Mucosa of rectum (tissue), 2 donors: ENCODE measurements at regions not wholly inside any gene's neighbourhood (a gene's known extent, or its start where the extent isn't known, plus 50 kb on each side); places are given as distances from the start of the nearest gene placed in this dataset.

Experiments
- H3K27ac ChIP-seq, 2 donors: one replicate each; pipeline ENCODE4 v1.7.0; 2013; ENCODE audit warnings: inconsistent platforms in 2 of 2, low read depth in 2 of 2, low read length in 2 of 2
- H3K27me3 ChIP-seq, 2 donors: one replicate each; pipeline ENCODE4 v1.7.0; 2013; ENCODE audit warnings: low read length in 2 of 2; ENCODE audit not compliant: control insufficient read depth in 2 of 2, insufficient read depth in 2 of 2
- H3K36me3 ChIP-seq, 2 donors: one replicate each; pipeline ENCODE4 v1.7.0; 2013; ENCODE audit warnings: low read length in 2 of 2; ENCODE audit not compliant: control insufficient read depth in 2 of 2, insufficient read depth in 2 of 2
- H3K4me1 ChIP-seq, 2 donors: one replicate each; pipeline ENCODE4 v1.7.0; 2013; ENCODE audit warnings: low read length in 2 of 2, mild to moderate bottlenecking in 1 of 2; ENCODE audit not compliant: control insufficient read depth in 2 of 2, insufficient read depth in 2 of 2
- H3K4me3 ChIP-seq, 2 donors: one replicate each; pipeline ENCODE4 v1.7.0; 2013; ENCODE audit warnings: low read length in 2 of 2
- H3K9ac ChIP-seq, 2 donors: one replicate each; pipeline ENCODE4 v1.7.0; 2013; ENCODE audit warnings: low read length in 2 of 2, low read depth in 1 of 2, mild to moderate bottlenecking in 1 of 2
- H3K9me3 ChIP-seq, 2 donors: one replicate each; pipeline ENCODE4 v1.7.0; 2013; ENCODE audit warnings: low read length in 2 of 2; ENCODE audit not compliant: control insufficient read depth in 2 of 2
- donor health status: healthy.
- donor health status: Normal muscosa, but diverticular disease.

DNA sequence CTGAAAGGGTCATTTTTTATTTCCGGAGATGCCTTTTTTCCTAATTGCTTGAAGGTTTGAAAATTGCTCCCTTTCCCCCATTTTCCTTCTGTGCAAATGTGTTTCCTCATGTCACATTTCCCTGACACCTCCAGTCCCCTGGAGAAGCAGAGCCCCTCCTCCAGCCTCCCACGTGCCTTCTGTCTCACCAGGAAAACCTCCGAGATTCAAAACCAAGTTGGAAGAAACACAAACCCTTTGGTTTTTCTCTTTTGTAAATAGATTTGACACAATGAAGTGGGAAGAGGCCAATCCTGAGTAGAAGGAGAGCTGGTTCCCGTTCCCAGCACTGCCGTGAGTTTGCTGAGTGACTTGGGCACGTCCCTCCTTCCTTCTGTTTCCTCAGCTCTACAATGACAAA is 125.4 kb upstream of the MYCN start:
- no peak overlapping the region for H3K9ac ChIP-seq
- H3K9me3 ChIP-seq: no peaks in the 10 kb centered on the region
- no peak overlapping the region for H3K27ac ChIP-seq
- H3K4me1 ChIP-seq: no peaks in the 10 kb centered on the region
- H3K27me3 ChIP-seq: no peaks in the 10 kb centered on the region
- H3K36me3 ChIP-seq: no peaks in the 10 kb centered on the region
- H3K4me3 ChIP-seq: no peak overlapping the region

DNA sequence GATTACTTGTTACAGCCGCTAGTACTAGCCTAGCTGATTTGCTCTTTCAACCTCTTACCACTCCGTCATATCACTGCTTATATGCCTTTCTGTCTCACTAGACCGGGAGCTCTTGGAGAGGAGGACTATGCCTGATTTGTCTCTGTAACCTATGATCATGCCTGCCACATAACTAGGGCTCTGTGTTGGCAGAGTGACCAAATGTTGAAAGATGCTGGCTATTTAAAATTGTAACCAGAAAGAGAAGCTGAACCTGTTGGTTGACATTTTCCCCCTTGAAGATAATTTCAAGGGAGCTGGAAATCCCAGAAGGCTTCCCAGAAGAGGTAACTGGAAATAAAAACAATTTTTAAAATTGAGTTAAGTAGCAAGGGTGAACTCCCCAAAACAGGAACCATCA is 124.1 kb upstream of the MYCN start:
- Histone ChIP-seq H3K4me3 (no peak overlapping the region), H3K9ac (no peak overlapping the region), H3K9me3 (no peaks in the 10 kb centered on the region), H3K27me3 (no peaks in the 10 kb centered on the region), H3K36me3 (no peaks in the 10 kb centered on the region), H3K27ac (no peak overlapping the region), H3K4me1 (no peaks in the 10 kb centered on the region)

DNA sequence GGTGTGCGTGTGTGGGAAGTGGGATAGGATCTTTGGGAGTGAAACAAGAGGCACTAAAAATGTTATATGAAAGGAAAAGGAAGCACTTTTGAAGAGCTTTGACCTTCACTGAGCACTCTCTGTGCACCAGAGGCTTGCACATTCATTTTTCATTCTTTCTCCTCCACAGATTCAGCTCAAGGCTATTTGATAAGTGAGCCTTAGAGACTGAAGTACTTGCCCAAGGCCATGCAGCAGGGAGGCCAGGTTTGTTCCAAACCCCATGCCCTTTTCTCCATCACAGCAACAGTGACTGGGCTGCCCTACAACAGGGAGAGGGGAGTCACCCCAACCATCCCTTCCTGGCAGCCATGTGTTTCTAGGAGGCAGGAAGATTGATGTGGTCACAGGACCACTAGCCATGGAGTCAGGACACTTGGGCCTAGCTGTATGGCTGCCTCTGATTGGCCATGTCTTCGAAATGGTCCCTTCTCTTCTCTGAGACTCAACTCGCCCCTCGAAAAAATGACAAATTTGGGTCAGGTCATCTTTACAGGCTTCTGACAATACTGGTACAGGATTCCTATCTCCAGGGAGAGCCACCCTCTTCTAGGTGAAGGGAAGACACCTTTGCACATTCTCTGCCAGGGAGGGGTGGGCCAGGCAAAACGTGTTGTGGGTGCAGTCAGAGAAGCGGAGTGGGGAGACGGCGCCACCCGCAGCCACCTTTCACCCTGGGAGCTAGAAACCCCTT is 123.5 kb upstream of the MYCN start:
- H3K36me3 ChIP-seq: no peaks in the 10 kb centered on the region
- H3K9ac ChIP-seq: no peak overlapping the region
- H3K9me3 ChIP-seq: no peaks in the 10 kb centered on the region
- no peaks in the 10 kb centered on the region for H3K27me3 ChIP-seq
- H3K4me3 ChIP-seq: no peak overlapping the region
- H3K4me1 ChIP-seq: no peaks in the 10 kb centered on the region
- H3K27ac ChIP-seq: no peak overlapping the region

DNA sequence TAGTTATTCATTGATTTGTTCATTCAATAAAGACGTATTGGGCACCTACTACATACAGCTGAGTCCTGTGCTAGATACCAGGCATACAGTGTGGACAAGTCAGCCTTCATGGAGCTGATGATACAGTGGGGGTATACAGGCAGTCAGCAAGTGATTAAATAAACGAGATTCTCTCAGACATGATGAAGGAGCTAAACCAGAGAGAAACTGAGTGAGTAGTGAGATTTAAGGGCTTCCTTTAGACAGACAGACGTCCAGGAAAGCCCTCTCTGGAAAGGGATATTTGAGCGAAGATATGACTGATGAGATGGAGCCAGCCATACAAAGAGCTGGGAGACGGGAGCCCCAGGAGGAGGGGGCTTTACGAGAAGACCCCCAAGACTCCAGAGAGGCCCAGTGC is 122.6 kb upstream of the MYCN start:
- H3K4me1 ChIP-seq: no peaks in the 10 kb centered on the region

DNA sequence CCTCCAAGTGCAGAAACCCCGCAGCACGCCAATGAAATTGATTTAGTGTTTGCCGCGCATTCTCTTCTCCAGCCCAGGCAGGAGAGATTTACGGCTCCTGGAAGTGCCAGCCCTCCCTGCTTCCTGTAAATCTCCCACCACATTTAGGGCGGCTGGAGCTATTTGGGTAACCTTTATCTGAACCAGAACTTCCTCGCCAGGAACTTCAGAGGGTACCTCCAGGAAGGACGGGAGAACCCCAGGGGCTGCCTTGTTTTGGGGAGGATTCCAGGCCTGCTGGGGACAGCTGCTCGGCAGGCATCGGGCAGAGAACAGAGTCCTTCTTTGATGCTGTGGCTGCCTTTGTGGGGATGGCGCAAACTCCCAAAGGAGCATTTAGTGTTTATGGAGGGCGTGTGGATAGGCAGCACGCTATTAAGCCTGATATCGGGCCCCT is 122.0 kb upstream of the MYCN start:
- no peak overlapping the region for H3K9ac ChIP-seq
- H3K27me3 ChIP-seq: no peaks in the 10 kb centered on the region
- H3K9me3 ChIP-seq: no peaks in the 10 kb centered on the region
- H3K36me3 ChIP-seq: no peaks in the 10 kb centered on the region
- no peak overlapping the region for H3K27ac ChIP-seq
- H3K4me1 ChIP-seq: no peaks in the 10 kb centered on the region
- H3K4me3 ChIP-seq: no peak overlapping the region

More for the DNA sequence above, 122.6 kb upstream of the MYCN start:
- H3K9ac ChIP-seq: no peak overlapping the region
- no peaks in the 10 kb centered on the region for H3K27me3 ChIP-seq
- H3K27ac ChIP-seq: no peak overlapping the region
- H3K4me3 ChIP-seq: no peak overlapping the region
- no peaks in the 10 kb centered on the region for H3K9me3 ChIP-seq
- H3K36me3 ChIP-seq: no peaks in the 10 kb centered on the region

DNA sequence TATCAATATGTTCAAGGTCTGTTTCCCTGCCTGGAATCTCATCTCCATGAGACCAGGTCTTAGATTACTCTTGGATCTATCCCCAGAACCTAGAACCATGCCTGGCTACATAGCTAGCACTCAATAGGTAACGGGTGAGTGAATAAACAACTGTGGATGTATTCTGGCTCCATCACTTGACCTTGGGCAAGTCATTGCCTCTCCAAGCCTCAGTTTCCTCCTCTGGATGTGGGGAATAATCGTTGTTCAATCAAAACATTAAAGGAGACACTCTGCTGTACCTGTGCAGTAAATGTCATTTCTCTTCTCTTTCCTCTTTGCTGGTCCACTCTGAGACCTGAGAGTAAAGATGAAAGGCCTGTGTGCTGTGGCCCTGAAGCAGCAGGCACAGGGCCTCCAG is 121.5 kb upstream of the MYCN start:
- Histone ChIP-seq H3K4me1 (no peaks in the 10 kb centered on the region), H3K27me3 (no peaks in the 10 kb centered on the region), H3K9ac (no peak overlapping the region), H3K36me3 (no peaks in the 10 kb centered on the region), H3K9me3 (no peaks in the 10 kb centered on the region), H3K27ac (no peak overlapping the region), H3K4me3 (no peak overlapping the region)

DNA sequence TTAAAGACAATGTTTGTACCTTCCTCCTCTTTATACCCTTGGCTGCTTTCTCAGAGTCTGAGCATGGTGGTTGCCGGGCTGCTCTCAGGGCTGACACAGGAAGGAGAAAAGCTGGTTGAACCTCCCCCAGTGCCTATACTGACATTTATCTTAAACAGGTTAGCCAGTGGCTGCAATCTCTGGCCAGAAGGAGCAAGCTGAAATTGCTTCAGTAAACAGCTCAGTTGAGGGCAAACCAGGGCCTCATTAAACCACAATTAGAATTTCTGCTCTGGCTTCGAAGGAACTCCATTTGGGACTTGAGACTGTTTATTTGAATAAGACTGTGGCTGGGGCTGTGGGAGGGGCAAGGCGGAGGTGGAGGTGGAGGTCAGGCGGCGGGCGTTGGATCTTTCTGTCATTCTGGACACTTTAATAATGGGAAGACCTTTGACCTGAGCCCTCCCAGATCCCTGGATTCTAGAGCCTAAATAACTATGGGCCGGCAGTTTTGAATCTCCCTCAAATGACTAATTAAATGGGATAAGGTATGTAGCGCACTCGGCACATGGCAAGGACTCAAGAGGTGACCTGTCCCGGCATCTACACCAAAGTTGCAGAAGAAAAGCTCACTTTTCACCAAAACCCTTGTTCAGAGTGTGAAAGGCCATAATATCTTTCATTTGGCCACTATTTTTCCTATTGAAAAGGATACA is 120.6 kb upstream of the MYCN start:
- no peak overlapping the region for H3K27ac ChIP-seq
- H3K9me3 ChIP-seq: no peaks in the 10 kb centered on the region
- no peaks in the 10 kb centered on the region for H3K4me1 ChIP-seq
- no peak overlapping the region for H3K4me3 ChIP-seq
- no peak overlapping the region for H3K9ac ChIP-seq
- no peaks in the 10 kb centered on the region for H3K36me3 ChIP-seq
- no peaks in the 10 kb centered on the region for H3K27me3 ChIP-seq

DNA sequence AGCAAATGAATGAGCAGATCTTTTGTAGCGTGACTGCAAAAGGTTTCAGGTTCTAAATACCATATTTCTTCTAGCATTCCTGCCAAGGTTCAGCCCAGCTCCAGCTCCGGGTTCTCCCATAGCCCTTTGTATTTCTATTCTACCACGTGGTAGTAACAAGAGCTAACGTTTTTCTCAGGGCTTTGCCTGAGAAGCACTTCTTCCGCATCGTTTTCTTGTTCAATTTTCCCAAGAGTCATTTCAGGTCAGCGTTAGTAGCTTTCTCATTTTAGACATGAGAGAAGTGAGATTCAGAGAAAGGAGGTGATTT is 120.1 kb upstream of the MYCN start:
- H3K27ac ChIP-seq: no peak overlapping the region
- no peaks in the 10 kb centered on the region for H3K9me3 ChIP-seq

DNA sequence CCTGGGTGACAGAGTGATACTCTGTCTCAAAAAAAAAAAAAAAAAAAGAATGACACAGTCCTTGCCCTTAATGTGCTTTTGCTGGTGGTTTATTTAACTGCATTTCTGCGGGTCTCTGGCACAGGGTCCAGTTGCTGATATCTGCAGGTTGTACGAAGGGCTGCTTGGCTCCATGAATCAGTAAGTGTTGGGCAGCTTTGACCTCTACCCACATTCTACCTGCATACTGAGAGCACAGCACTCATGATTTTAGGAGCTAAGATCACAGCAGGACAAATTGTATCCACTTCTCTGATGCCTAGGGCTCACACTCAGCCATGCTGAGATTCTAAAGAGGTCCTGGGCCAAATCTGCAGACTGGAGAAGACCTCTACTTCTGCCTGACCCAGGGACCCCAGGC is 119.4 kb upstream of the MYCN start:
- no peak overlapping the region for H3K4me3 ChIP-seq
- H3K9me3 ChIP-seq: no peaks in the 10 kb centered on the region
- H3K4me1 ChIP-seq: no peaks in the 10 kb centered on the region
- no peak overlapping the region for H3K27ac ChIP-seq
- no peak overlapping the region for H3K9ac ChIP-seq
- H3K27me3 ChIP-seq: no peaks in the 10 kb centered on the region
- no peaks in the 10 kb centered on the region for H3K36me3 ChIP-seq

More for the DNA sequence above, 120.1 kb upstream of the MYCN start:
- Histone ChIP-seq H3K27me3 (no peaks in the 10 kb centered on the region), H3K4me3 (no peak overlapping the region), H3K4me1 (no peaks in the 10 kb centered on the region), H3K9ac (no peak overlapping the region), H3K36me3 (no peaks in the 10 kb centered on the region)

DNA sequence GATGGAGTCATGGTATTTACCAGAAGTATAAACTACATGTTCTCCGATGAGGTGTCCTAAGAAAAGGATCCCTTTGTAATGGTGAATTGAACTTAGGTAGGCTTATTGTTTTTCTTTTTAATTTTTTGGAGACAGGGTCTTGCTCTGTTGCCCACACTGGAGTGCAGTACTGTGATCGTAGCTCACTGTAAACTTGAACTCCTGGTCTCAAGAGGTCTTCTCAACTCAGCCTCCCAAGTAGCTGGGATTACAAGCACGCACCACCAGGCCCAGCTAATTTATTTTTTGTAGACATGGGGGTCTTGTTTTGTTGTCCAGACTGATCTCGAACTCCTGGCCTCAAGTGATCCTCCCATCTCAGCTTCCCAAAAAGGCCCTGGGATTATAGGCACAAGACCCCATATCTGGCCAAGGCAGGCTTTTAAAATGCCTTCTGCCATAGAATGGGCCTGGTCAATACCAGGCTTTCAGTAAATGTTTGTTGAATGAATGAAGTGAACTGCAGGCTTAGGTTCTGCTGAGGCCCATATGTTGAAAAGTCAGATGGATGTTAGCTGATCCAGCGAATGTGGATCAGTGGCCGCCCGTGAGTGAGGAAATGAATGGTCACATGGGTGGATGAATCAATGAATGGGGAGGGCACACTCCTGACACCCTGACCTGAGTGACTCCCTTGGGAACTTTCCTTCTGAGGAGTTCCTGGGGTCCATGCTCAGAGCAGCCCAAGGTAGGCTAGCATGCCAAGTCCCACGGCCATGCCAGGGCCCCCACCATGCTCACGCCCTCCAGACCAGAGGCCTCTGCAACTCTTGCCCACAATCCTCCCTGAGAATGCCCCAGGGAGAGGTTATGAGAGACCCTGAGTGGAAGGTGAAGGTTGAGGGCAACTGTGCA is 118.0 kb upstream of the MYCN start:
- Histone ChIP-seq H3K36me3 (no peaks in the 10 kb centered on the region), H3K9me3 (no peaks in the 10 kb centered on the region), H3K9ac (no peak overlapping the region), H3K27me3 (no peaks in the 10 kb centered on the region), H3K4me3 (no peak overlapping the region), H3K4me1 (no peaks in the 10 kb centered on the region), H3K27ac (no peak overlapping the region)
